Tibial artery (tissue), 4 donors: ENCODE measurements at regions not wholly inside any gene's neighbourhood (a gene's known extent, or its start where the extent isn't known, plus 50 kb on each side); places are given as distances from the start of the nearest gene placed in this dataset.
"Not testable (repeated sequence)": the region's sequence is repeated elsewhere in the genome, so short reads cannot be mapped to it uniquely, and the experiment has no call there.

Experiments used
- DNase-seq, 2 donors: peaks; one replicate each; pipeline ENCODE4 v3.0.0-alpha.2; 2019
- H3K27ac ChIP-seq, 2 donors: fragments of 200-600 bp; sonication (generic) in 1 of 2; 1 replicate in 1 of 2; 2 replicates in 1 of 2; pipeline ENCODE4 v1.5.1; 2018 to 2019; ENCODE audit warnings: mild to moderate bottlenecking in 1 of 2
- H3K27me3 ChIP-seq, 2 donors: fragments of 200-600 bp; sonication (generic) in 1 of 2; one replicate each; pipeline versions ENCODE4 v1.5.1 to v1.6.0; 2016 to 2019
- H3K36me3 ChIP-seq, 3 donors: fragments of 200-600 bp; sonication (generic) in 2 of 3; one replicate each; pipeline ENCODE4 v1.5.1; 2016 to 2019; ENCODE audit warnings: mild to moderate bottlenecking in 2 of 3
- H3K4me1 ChIP-seq, 4 donors: fragments of 200-600 bp; sonication (generic) in 2 of 4; 1 replicate in 3 of 4; 2 replicates in 1 of 4; pipeline ENCODE4 v1.5.1; 2016 to 2019
- H3K4me3 ChIP-seq, 2 donors: fragments of 200-600 bp; sonication (generic) in 1 of 2; 1 replicate in 1 of 2; 2 replicates in 1 of 2; pipeline ENCODE4 v1.5.1; 2018 to 2019; ENCODE audit warnings: mild to moderate bottlenecking in 2 of 2
- H3K9me3 ChIP-seq, 3 donors: fragments of 200-600 bp; sonication (generic) in 1 of 3; one replicate each; pipeline ENCODE4 v1.5.1; 2016 to 2019
- intact Hi-C: fragments of 100-400 bp; cut with DNase I; formaldehyde crosslinking; loops from one replicate; pipeline ENCODE4 v1.15.0; 2023; ENCODE audit warnings: low total_unique reads
- TF ChIP-seq, protein P1 (sequence below), 2 experiments: fragments of 200-600 bp in 1 of 2; fragments of 450-650 bp in 1 of 2; IDR thresholded peaks; one replicate each; pipeline ENCODE4 v1.5.1; 2017 to 2019; ENCODE audit warnings: antibody characterized with exemption in 2 of 2, mild to moderate bottlenecking in 1 of 2, moderate library complexity in 1 of 2

DNA sequence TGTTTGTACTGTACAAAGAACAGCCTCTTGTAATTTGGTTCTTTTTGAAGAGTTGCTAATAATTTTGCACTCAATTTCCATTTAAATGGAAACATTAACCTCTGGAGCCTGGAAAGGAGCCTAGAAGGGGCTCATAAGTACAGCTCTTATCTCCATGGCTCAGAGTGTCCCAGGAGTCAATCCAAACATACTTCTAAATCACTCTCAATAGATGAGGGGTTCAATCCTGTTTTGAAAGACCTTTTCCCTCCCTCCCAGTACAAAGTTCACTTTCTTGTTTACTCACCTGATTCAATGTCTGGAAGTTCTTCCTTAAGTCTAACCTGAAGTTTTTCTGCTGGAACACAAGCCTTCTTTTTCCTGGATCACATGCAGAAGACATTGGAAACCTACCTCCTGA is 273.0 kb upstream of the PLET1 start:
- Histone ChIP-seq H3K4me1 (peaks cover 0 to 4% (median 2%) of the 10 kb centered on the region in 4 donors), H3K27ac (no peak overlapping the region), H3K4me3 (no peak overlapping the region), H3K9me3 (no peaks in the 10 kb centered on the region), H3K27me3 (no peaks in the 10 kb centered on the region), H3K36me3 (no peaks in the 10 kb centered on the region)
- no peak for DNase-seq
- intact Hi-C loops, result no loop called here
- TF ChIP-seq, protein P1, sequence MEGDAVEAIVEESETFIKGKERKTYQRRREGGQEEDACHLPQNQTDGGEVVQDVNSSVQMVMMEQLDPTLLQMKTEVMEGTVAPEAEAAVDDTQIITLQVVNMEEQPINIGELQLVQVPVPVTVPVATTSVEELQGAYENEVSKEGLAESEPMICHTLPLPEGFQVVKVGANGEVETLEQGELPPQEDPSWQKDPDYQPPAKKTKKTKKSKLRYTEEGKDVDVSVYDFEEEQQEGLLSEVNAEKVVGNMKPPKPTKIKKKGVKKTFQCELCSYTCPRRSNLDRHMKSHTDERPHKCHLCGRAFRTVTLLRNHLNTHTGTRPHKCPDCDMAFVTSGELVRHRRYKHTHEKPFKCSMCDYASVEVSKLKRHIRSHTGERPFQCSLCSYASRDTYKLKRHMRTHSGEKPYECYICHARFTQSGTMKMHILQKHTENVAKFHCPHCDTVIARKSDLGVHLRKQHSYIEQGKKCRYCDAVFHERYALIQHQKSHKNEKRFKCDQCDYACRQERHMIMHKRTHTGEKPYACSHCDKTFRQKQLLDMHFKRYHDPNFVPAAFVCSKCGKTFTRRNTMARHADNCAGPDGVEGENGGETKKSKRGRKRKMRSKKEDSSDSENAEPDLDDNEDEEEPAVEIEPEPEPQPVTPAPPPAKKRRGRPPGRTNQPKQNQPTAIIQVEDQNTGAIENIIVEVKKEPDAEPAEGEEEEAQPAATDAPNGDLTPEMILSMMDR (IDR thresholded peaks at IDR 0.05), result no peak

DNA sequence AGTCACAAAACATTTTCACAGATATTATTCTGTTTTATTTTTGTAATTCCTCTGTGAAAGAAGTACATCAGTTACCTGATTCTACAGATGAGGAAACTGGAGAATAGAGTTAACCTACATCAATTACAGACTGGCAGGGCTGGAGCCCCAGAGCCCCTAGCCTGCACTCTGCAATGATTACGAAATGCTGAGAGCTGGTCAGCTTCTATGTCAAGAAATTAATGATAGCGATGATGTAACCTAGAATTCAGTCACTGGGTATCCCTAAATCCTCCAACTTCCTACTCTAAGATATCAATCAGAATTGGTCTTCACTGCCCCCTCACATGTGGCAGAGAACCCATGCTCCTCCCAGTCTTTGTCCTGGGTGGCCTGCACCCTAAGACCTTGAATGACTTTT is 273.5 kb upstream of the PLET1 start:
- Histone ChIP-seq H3K4me1 (peaks cover 0 to 9% (median 7%) of the 10 kb centered on the region in 4 donors), H3K27ac (no peak overlapping the region), H3K36me3 (no peaks in the 10 kb centered on the region), H3K9me3 (no peaks in the 10 kb centered on the region), H3K4me3 (no peak overlapping the region), H3K27me3 (no peaks in the 10 kb centered on the region)
- DNase-seq, result no peak
- intact Hi-C loops, result no loop called here
- TF ChIP-seq, protein P1 (IDR thresholded peaks at IDR 0.05), result no peak

DNA sequence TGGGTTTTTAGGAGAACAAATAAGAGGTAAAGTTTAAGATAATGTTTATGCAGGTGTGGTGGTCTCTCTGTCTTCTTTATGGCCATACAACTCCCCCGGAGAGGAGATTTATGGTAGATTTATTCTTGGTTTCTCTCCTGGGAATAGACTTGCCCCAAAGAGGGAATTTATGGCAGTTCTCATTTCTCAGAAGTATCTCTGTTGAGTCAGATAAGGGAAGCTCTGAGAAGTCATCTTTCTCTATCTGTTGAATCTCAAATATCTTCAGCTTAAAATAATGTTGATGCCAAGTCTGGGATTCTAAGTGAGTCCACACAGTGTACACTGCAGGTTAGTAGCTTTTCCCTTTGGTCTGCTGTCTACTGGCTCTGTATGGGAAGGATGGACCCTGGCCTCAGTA is 276.4 kb upstream of the PLET1 start:
- Histone ChIP-seq H3K36me3 (no peaks in the 10 kb centered on the region), H3K4me1 (peaks cover 0 to 15% (median 12%) of the 10 kb centered on the region in 4 donors), H3K27ac (no peak overlapping the region), H3K9me3 (no peaks in the 10 kb centered on the region), H3K27me3 (no peaks in the 10 kb centered on the region), H3K4me3 (no peak overlapping the region)
- intact Hi-C loops, result no loop called here
- TF ChIP-seq, protein P1 (IDR thresholded peaks at IDR 0.05), result no peak
- DNase-seq, result no peak

DNA sequence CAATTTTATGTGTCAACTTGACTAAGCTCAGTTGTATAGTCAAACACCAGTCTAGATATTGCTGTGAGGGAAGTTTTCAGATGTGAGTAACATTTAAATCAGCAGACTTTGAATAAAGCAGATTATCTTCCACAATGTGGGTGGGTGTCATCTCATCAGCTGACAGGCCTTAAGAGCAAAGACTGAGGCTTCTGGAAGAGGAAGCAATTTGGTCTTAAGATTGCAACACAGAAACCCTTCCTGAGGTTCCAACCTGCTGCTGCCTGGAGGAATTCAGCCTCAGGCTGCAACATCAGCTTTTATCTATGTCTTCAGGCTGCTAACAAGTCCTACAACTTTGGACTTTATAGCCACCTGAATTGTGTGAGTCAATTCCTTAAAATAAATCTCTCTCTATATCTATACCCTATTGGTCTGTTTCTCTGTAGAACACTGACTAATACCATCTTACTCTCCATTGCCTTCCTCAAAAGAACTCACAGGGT is 277.2 kb upstream of the PLET1 start:
- no peaks in the 10 kb centered on the region for H3K9me3 ChIP-seq
- no peak overlapping the region for H3K27ac ChIP-seq
- TF ChIP-seq, protein P1 (IDR thresholded peaks at IDR 0.05), result no peak
- intact Hi-C loops, result no loop called here
- H3K27me3 ChIP-seq, result no peaks in the 10 kb centered on the region
- peaks cover 0 to 15% (median 12%) of the 10 kb centered on the region in 4 donors for H3K4me1 ChIP-seq
- no peaks in the 10 kb centered on the region for H3K36me3 ChIP-seq
- no peak for DNase-seq
- H3K4me3 ChIP-seq, result no peak overlapping the region

DNA sequence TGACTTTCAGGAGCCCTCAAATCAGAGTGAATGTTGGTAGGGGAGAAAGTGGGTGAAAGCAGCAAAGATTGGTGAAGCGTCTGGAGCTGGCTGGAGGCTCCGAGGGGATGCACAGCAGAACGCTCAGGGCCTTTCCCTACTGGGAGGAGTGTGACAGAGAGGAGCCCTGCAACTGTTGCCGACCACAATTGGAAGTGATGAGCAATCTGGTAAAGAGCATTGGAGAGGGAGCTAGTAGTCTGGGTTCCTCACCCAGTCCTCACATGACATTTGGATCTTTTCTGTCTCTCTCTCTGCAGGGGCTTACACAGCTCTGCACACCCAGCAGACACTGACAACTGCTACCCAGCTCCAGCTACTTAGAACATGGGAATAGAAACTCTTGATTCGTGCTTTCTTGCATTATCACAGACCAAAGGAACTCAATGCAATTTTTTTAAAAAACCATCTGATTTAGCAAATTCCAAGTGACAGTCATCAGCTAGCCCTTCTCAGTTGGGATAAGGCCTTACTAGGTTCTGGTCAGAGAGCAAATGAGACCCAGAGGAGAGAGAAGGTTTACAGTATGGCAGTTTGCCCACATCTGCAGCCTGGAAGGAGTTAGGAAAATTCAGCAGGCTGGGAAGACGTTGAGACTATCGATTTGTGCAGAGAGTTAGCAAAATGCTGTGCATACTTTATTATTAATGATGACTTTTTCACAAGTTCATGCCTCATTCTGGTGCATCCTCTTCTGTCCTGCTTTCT is 278.0 kb upstream of the PLET1 start:
- DNase-seq, result no peak
- TF ChIP-seq, protein P1 (IDR thresholded peaks at IDR 0.05), result no peak
- no peaks in the 10 kb centered on the region for H3K27me3 ChIP-seq
- H3K36me3 ChIP-seq, result no peaks in the 10 kb centered on the region
- no peaks in the 10 kb centered on the region for H3K9me3 ChIP-seq
- no peak overlapping the region for H3K27ac ChIP-seq
- no peak overlapping the region for H3K4me3 ChIP-seq
- peaks cover 0 to 15% (median 12%) of the 10 kb centered on the region in 4 donors for H3K4me1 ChIP-seq
- intact Hi-C loops, result no loop called here

DNA sequence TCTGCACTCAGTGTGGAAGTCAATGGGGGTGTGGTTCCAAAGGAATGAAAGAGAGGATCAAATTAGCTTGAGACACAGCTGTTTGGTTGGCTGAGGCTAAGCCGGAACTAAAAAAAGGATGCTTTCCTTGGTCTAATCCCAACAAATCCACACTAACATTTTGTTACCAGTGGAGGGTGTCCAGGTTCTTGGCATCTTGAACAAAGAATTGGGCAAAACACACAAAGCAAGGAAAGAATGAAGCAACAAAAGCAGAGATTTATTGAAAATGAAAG is 278.6 kb upstream of the PLET1 start:
- H3K27me3 ChIP-seq, DNase-seq, H3K27ac ChIP-seq, intact Hi-C loops, H3K36me3 ChIP-seq, H3K9me3 ChIP-seq, H3K4me3 ChIP-seq: not testable (repeated sequence)
- H3K4me1 ChIP-seq, result peaks cover 0 to 15% (median 12%) of the 10 kb centered on the region in 4 donors
